ENCODE measurements at regions not wholly inside any gene's neighbourhood (a gene's known extent, or its start where the extent isn't known, plus 50 kb on each side); places are given as distances from the start of the nearest gene placed in this dataset.

GRCh38 chr18:46356278-46357033 is 252.3 kb downstream of the HAUS1 start:
- Mint-ChIP-seq H3K4me3 (no peak overlapping the region), H3K9me3 (ENCODE audit: low read depth) (no peaks in the 10 kb centered on the region), H3K27ac (no peak overlapping the region), H3K4me1 (peaks cover 9% of the 10 kb centered on the region), H3K36me3 (no peaks in the 10 kb centered on the region), H3K27me3 (peaks cover 3% of the 10 kb centered on the region)
- ATAC-seq (no peak), DNase-seq (no peak)
- CTCF ChIA-PET, result no interaction called here

GRCh38 chr18:46360102-46360699 is 256.0 kb downstream of the HAUS1 start:
- DNase-seq (no peak), ATAC-seq (no peak)
- Mint-ChIP-seq H3K4me1 (no peaks in the 10 kb centered on the region), H3K9me3 (ENCODE audit: low read depth) (no peaks in the 10 kb centered on the region), H3K27me3 (peaks cover 3% of the 10 kb centered on the region), H3K36me3 (no peaks in the 10 kb centered on the region), H3K4me3 (no peak overlapping the region), H3K27ac (no peak overlapping the region)
- CTCF ChIA-PET, result interaction anchor here (0.8 kb wide), 1 partner anchor 12 kb away, joined by 3 read pairs; no protein-coding TSS in a partner anchor

DNA sequence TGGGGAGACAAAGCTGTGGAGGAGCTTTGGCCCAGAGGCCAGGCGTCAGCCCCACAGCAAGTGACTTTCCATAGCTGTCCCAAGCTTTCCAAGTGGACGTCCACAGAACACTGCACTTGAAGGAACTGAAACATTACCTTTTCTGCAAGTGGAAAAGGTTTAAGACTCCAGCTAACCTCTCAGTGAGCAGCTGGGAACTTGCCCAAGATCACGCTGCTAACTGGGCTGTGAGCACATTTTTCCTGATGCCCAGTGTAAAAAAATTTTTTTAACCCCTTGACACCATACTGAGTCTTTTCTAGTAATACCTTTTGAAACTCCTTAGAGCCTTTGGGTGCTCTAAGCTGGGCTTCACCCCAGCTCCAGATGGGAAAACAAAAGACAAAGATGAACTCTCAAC is 256.7 kb downstream of the HAUS1 start:
- Mint-ChIP-seq H3K4me1 (no peaks in the 10 kb centered on the region), H3K27me3 (peaks cover 3% of the 10 kb centered on the region), H3K36me3 (no peaks in the 10 kb centered on the region), H3K4me3 (no peak overlapping the region), H3K27ac (no peak overlapping the region), H3K9me3 (ENCODE audit: low read depth) (no peaks in the 10 kb centered on the region)
- ATAC-seq, result no peak
- no peak for DNase-seq
- CTCF ChIA-PET, result interaction anchor here (0.8 kb wide), 1 partner anchor 11 kb away, joined by 3 read pairs; no protein-coding TSS in a partner anchor

GRCh38 chr18:46362533-46362932 is 258.3 kb downstream of the HAUS1 start:
- Mint-ChIP-seq H3K4me3 (no peak overlapping the region), H3K27ac (no peak overlapping the region), H3K27me3 (peaks cover 2% of the 10 kb centered on the region), H3K4me1 (no peaks in the 10 kb centered on the region), H3K9me3 (ENCODE audit: low read depth) (no peaks in the 10 kb centered on the region), H3K36me3 (no peaks in the 10 kb centered on the region)
- DNase-seq (no peak), ATAC-seq (no peak)
- CTCF ChIA-PET, result interaction anchor here (1.0 kb wide), 1 partner anchor 27 kb away, joined by 3 read pairs; no protein-coding TSS in a partner anchor

- Mint-ChIP-seq H3K9me3 (ENCODE audit: low read depth) (no peaks in the 10 kb centered on the region), H3K27ac (no peak overlapping the region), H3K27me3 (peaks cover 2% of the 10 kb centered on the region), H3K36me3 (no peaks in the 10 kb centered on the region), H3K4me3 (no peak overlapping the region), H3K4me1 (no peaks in the 10 kb centered on the region)
- DNase-seq, result no peak
- ATAC-seq, result no peak
- CTCF ChIA-PET, result no interaction called here
These were observed 259.9 kb downstream of the HAUS1 start for GRCh38 chr18:46364048-46364447.

DNA sequence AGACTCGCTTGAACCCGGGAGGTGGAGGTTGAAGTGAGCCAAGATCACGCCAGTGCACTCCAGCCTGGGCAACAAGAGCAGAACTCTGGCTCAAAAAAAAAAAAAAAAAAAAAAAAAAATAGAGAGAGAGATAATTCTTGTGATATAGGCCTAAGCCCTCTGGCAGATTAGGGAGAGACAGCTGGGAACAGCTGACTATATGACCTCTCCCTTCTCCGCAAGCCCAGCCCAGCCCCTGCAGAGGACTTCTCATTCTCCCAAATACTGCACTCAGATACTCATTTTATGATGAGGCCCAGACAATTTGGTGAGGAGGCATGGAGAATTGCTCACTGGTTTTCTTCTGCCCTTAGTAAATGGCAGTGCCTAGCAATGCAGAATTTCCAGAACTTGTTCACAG is 262.0 kb downstream of the HAUS1 start:
- Mint-ChIP-seq H3K36me3 (no peaks in the 10 kb centered on the region), H3K27ac (no peak overlapping the region), H3K9me3 (ENCODE audit: low read depth) (no peaks in the 10 kb centered on the region), H3K4me3 (no peak overlapping the region), H3K4me1 (no peaks in the 10 kb centered on the region), H3K27me3 (no peaks in the 10 kb centered on the region)
- ATAC-seq (no peak), DNase-seq (no peak)
- CTCF ChIA-PET, result no interaction called here

- DNase-seq (no peak), ATAC-seq (no peak)
- CTCF ChIA-PET, result no interaction called here
- Mint-ChIP-seq H3K9me3 (ENCODE audit: low read depth) (no peaks in the 10 kb centered on the region), H3K36me3 (no peaks in the 10 kb centered on the region), H3K27ac (no peak overlapping the region), H3K27me3 (no peaks in the 10 kb centered on the region), H3K4me3 (no peak overlapping the region), H3K4me1 (no peaks in the 10 kb centered on the region)
These were observed 262.7 kb downstream of the HAUS1 start for GRCh38 chr18:46366751-46367376.

- CTCF ChIA-PET, result no interaction called here
- Mint-ChIP-seq H3K9me3 (ENCODE audit: low read depth) (no peaks in the 10 kb centered on the region), H3K27ac (no peak overlapping the region), H3K36me3 (no peaks in the 10 kb centered on the region), H3K27me3 (no peaks in the 10 kb centered on the region), H3K4me3 (no peak overlapping the region), H3K4me1 (no peaks in the 10 kb centered on the region)
- DNase-seq (no peak), ATAC-seq (no peak)
These were observed 265.1 kb downstream of the HAUS1 start for GRCh38 chr18:46369323-46369722.

GRCh38 chr18:46370898-46371297 is 266.7 kb downstream of the HAUS1 start:
- H3K27me3 Mint-ChIP-seq, result no peaks in the 10 kb centered on the region
- H3K9me3 Mint-ChIP-seq (ENCODE audit: low read depth), result no peaks in the 10 kb centered on the region
- no peak overlapping the region for H3K4me3 Mint-ChIP-seq
- ATAC-seq (no peak), DNase-seq (no peak)
- H3K27ac Mint-ChIP-seq, result no peak overlapping the region
- H3K36me3 Mint-ChIP-seq, result no peaks in the 10 kb centered on the region
- CTCF ChIA-PET, result no interaction called here
- H3K4me1 Mint-ChIP-seq, result no peaks in the 10 kb centered on the region

GRCh38 chr18:46372670-46373069 is 268.5 kb downstream of the HAUS1 start:
- no peak for ATAC-seq
- Mint-ChIP-seq H3K27me3 (no peaks in the 10 kb centered on the region), H3K4me1 (no peaks in the 10 kb centered on the region), H3K9me3 (ENCODE audit: low read depth) (no peaks in the 10 kb centered on the region), H3K36me3 (no peaks in the 10 kb centered on the region), H3K4me3 (no peak overlapping the region), H3K27ac (no peak overlapping the region)
- DNase-seq, result no peak
- CTCF ChIA-PET, result interaction anchor here (0.9 to 1.1 kb wide), 2 partner anchors 12 to 199 kb away, joined by 3 read pairs; no protein-coding TSS in a partner anchor

- no peak for DNase-seq
- CTCF ChIA-PET, result interaction anchor here (1.1 kb wide), 1 partner anchor 200 kb away, joined by 3 read pairs; no protein-coding TSS in a partner anchor
- Mint-ChIP-seq H3K27ac (no peak overlapping the region), H3K9me3 (ENCODE audit: low read depth) (no peaks in the 10 kb centered on the region), H3K4me3 (no peak overlapping the region), H3K36me3 (no peaks in the 10 kb centered on the region), H3K27me3 (no peaks in the 10 kb centered on the region), H3K4me1 (no peaks in the 10 kb centered on the region)
- no peak for ATAC-seq
These were observed 268.9 kb downstream of the HAUS1 start for GRCh38 chr18:46373131-46373530.

DNA sequence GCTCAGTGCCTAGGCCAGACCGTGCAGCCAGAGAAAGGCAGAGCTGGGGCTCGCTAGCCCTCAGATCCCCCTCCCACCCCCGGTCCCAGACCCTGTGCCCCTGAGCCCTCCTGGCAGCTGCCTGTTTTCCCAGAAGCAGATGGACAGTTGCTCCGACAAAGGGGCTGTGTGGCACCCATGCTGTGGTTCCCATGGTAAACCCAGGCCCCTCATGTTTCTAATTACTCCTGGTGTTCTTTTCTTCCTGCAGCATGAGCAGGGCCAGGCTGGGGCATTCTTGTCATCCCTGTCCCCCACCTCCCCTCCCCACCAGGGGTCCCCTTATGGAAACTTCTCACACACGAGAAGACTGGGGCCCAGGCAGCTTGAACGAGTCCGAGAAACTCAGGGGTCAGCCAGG is 269.6 kb downstream of the HAUS1 start:
- no peak overlapping the region for H3K4me3 Mint-ChIP-seq
- CTCF ChIA-PET, result no interaction called here
- no peaks in the 10 kb centered on the region for H3K36me3 Mint-ChIP-seq
- DNase-seq (no peak), ATAC-seq (no peak)
- no peaks in the 10 kb centered on the region for H3K9me3 Mint-ChIP-seq (ENCODE audit: low read depth)
- H3K4me1 Mint-ChIP-seq, result no peaks in the 10 kb centered on the region
- no peaks in the 10 kb centered on the region for H3K27me3 Mint-ChIP-seq
- no peak overlapping the region for H3K27ac Mint-ChIP-seq

DNA sequence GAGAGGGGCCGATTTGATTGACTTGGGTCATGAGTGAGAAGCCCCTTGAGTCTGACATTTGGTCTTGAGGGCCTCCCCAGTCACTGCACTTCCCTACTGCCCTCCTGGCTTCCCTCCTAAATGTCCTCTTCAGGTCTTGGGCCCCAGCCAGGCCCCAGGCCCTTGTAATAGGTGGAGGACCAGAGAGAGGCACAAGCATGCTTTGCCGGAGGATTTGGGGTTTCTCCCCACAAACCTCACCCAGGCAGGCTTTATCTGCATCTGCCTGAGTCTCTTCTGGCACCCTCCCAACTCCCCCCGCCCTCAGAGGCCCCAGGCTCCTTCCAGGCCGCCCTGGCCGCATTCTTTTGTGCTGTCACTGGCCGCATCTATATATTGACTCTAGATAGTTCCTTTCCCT is 270.7 kb downstream of the HAUS1 start:
- Mint-ChIP-seq H3K4me1 (no peaks in the 10 kb centered on the region), H3K9me3 (ENCODE audit: low read depth) (no peaks in the 10 kb centered on the region), H3K36me3 (no peaks in the 10 kb centered on the region), H3K27ac (no peak overlapping the region), H3K4me3 (no peak overlapping the region), H3K27me3 (no peaks in the 10 kb centered on the region)
- CTCF ChIA-PET, result no interaction called here
- no peak for ATAC-seq
- no peak for DNase-seq

- DNase-seq (no peak), ATAC-seq (no peak)
- H3K27ac Mint-ChIP-seq, result no peak overlapping the region
- no peaks in the 10 kb centered on the region for H3K4me1 Mint-ChIP-seq
- CTCF ChIA-PET, result no interaction called here
- H3K9me3 Mint-ChIP-seq (ENCODE audit: low read depth), result no peaks in the 10 kb centered on the region
- no peak overlapping the region for H3K4me3 Mint-ChIP-seq
- no peaks in the 10 kb centered on the region for H3K36me3 Mint-ChIP-seq
- H3K27me3 Mint-ChIP-seq, result no peaks in the 10 kb centered on the region
These were observed 273.4 kb downstream of the HAUS1 start for GRCh38 chr18:46377557-46377956.
